GM19240 (cell line): ENCODE measurements at regions not wholly inside any gene's neighbourhood (a gene's known extent, or its start where the extent isn't known, plus 50 kb on each side); places are given as distances from the start of the nearest gene placed in this dataset.

Experiments used
- DNase-seq: peaks from one replicate; pipeline ENCODE4 v3.0.0; 2011; ENCODE audit warnings: low spot score; ENCODE audit not compliant: insufficient read length

- DNase-seq: no peak
Observed at GRCh38 chr20:12358006-12358654, 440.4 kb downstream of the BTBD3 start.

GRCh38 chr20:12358655-12359009, 440.9 kb downstream of the BTBD3 start:
- no peak for DNase-seq

DNA sequence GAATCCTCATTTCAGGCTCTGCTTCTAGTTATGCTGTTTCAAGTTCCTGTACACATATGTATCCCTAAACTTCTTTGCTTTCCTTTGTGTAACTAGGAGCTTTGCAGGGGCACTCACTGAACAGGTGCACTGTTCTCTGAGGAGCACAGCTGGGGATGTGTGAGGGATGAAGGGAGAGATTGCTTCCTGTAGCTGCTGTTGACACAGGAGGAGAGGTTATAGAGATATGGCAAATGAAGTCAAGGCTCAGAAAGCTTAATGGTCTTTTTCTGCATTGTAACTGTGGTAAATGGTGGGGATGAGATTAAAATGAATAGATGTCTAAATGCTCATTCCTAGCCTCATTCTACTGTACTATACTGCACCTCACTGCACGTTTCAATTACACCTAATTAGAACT, 454.3 kb downstream of the BTBD3 start:
- DNase-seq: no peak

- no peak for DNase-seq
Observed at GRCh38 chr20:12372557-12372956, 454.9 kb downstream of the BTBD3 start.

- no peak for DNase-seq
Observed at GRCh38 chr20:12375967-12376366, 458.3 kb downstream of the BTBD3 start.

- DNase-seq: no peak
Observed at GRCh38 chr20:12383821-12384220, 466.1 kb downstream of the BTBD3 start.

DNA sequence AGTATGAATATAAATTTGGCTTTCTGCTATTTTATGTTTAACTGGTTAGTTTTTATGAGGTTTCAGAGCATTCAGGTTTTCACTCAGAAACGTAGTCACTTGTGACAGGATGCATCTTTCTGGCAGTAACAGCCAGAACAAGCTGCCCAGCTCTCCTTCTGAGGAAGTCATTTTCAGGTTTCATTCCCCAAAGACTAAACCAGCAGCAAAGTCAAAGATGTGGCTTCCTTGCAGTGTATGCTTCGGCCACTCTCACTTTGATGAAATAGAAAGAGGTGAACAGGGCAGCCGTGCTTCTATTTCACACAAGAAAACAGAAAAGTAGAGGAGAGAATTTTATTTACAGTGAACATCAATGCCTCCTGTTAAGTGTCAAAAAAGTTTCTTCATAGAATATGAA, 469.1 kb downstream of the BTBD3 start:
- no peak for DNase-seq

DNA sequence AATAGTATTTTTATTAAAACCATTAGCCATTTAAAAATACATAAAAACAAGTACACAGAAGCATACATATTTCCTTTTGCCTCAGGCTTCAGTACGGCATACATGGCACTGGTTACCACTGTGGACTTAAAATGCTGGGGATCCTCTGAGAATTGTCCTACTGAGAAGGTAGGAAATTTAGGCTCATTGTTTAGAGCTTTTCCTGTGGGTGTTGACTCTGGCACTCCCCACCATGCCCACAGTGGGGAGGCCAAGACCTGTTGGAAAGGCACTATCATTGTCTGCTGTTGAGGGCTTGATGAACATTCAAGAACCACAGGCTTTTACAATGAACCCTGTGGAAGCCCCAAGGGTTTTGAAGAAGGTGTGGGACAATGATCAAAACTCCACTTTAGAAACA, 473.4 kb downstream of the BTBD3 start:
- no peak for DNase-seq

- no peak for DNase-seq
Observed at GRCh38 chr20:12394786-12395185, 477.1 kb downstream of the BTBD3 start.

DNA sequence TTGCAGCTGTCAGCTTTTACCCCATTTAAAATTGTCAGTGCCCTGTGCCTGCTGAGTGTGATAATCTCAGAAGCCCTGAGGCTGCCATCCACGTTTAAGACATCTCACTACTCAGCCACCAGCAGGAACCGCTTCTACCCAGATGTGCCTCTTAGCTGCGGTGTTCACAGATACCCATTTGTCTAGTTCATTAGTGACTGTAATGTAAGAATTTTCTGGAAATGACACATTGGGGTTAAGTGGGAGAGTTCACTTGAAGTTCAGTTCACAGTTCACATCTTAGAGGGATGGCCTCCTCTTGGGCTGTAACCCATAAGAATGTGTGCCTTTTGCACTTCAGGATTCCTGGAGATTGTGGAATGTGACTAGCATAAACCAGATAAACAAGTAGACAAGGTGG, 477.7 kb downstream of the BTBD3 start:
- no peak for DNase-seq

- DNase-seq: no peak
Observed at GRCh38 chr20:12395760-12396159, 478.1 kb downstream of the BTBD3 start.

GRCh38 chr20:12399110-12399836, 481.6 kb downstream of the BTBD3 start:
- DNase-seq: no peak

DNA sequence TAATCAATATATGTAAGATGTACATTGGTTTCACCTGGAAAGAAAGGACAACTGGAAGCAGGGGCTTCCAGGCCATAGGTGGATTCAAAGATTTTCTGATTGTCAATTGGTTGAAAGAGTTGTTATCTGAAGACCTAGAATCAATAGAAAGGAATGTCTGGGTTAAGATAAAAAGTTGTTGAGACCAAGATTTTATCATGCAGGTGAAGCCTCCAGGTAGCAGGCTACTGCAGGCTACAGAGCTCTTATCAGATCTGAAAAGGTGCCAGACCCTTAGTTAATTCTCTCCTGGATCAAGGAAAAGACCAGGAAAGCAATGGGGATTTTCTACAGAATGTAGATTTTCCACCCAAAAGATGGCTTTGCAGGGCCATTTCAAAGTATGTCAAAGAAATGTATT, 487.2 kb downstream of the BTBD3 start:
- no peak for DNase-seq

- no peak for DNase-seq
Observed at GRCh38 chr20:12406978-12407377, 489.3 kb downstream of the BTBD3 start.

- DNase-seq: no peak
Observed at GRCh38 chr20:12409501-12409900, 491.8 kb downstream of the BTBD3 start.

DNA sequence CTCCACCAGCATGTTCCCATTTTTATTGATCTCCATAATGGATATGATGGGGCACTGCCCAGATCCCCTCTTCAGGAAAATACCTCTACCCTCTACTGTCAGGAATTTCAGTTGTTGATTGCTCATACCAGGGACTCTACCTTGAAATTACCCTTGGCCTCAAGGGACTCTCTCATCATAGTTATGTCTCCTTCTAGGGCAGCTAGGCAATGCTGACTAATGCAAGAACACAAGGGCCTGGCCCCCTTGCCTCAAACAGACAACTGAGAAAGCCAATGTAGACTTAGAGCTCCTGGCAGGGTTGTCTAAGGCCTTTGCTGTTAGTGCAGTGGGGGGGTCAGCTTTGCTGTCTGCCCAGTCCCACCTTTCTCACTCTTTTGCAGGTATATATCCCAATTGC, 493.1 kb downstream of the BTBD3 start:
- DNase-seq: no peak

DNA sequence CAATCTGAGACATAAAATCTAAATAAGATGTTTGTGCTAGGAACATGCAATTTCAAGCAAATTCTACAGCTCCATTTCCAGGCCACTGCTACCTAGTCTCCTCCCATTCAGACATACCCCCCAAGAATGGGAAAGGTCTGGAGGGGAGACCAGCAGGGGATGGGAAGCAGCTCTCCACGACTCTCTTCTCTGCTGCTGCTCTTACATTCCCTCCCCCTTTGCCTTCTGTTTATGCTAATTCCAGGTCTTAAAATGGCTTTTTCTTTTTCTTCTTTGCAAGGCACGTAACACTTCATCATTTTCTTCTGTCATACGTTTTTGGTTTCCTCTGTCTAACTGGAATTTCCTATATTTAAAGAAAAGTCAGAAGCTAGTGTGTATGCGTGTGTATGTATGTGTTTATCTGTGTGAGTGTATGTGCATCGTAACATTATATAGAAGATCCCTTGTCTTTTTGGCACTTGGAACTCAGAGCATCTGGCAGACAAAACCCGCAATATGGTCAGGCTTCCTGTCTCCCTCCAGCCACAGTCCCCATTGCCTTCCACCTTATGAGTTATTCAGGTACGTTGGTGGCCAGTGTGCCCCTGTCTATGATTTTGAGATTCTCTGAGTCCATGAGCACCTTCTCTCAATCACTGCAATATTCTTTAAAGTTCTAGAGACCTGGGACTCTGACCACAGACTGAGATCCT, 493.7 kb downstream of the BTBD3 start:
- DNase-seq: no peak

DNA sequence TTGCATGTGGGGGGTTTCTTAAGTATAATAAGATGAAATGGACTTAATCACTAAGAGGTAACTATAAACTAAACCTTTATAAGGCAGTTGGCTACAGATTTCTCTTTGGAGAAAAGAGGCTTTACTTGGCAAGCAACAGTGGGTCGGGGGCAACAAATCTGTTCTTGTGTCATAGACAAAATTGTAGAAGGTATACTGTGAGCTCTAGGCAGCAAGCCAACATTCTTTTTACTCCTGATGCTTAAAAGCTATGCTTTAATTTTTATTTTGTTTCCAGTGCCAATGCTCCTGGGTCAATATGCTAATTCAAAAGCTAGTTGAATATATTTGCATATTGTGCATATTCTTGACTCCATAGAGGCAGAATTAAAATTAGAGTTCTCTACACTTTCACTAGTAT, 495.4 kb downstream of the BTBD3 start:
- no peak for DNase-seq

- DNase-seq: no peak
Observed at GRCh38 chr20:12414446-12415274, 497.0 kb downstream of the BTBD3 start.

DNA sequence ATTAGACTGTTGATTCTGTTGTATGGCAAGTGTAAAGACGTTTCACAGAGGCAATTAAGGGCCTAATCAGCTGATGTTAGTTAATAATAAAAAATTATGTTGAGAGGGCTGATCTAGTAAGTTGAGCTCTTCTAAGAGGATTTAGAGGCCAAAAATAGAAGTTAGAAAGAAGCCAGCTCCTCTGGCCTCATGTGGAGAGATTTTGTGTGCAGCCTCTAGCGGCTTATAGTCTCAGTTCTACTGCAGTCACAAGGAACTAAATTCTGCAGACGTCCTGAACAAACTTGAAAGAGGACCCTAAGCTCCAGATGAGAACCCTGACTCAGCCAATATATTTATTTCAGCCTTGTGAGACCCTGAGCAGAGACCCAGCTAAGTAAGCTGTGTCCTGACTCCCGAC, 498.6 kb downstream of the BTBD3 start:
- DNase-seq: no peak

GRCh38 chr20:12433724-12434123, 516.0 kb downstream of the BTBD3 start:
- DNase-seq: no peak

GRCh38 chr20:12434672-12435071, 517.0 kb downstream of the BTBD3 start:
- no peak for DNase-seq
